H9 (cell line): ENCODE measurements at regions not wholly inside any gene's neighbourhood (a gene's known extent, or its start where the extent isn't known, plus 50 kb on each side); places are given as distances from the start of the nearest gene placed in this dataset.

Experiments used
- DNase-seq: peaks from one replicate; pipeline ENCODE4 v3.0.0-alpha.2; 2017
- H2AFZ ChIP-seq: one replicate; pipeline ENCODE4 v1.6.1; 2013; ENCODE audit warnings: mild to moderate bottlenecking, low read length, control low read depth, moderate library complexity
- H2AK5ac ChIP-seq: 2 replicates; pipeline ENCODE4 v1.6.1; 2013; ENCODE audit warnings: low read length, control low read depth, mixed read lengths; ENCODE audit not compliant: insufficient read length
- H2BK120ac ChIP-seq: one replicate; pipeline ENCODE4 v1.6.1; 2013; ENCODE audit warnings: low read depth, mild to moderate bottlenecking, low read length, control low read depth, inconsistent platforms; ENCODE audit not compliant: poor library complexity, severe bottlenecking
- H2BK12ac ChIP-seq: 2 replicates; pipeline ENCODE4 v1.6.1; 2013; ENCODE audit warnings: low read length, control low read depth, mixed read lengths, low read depth; ENCODE audit not compliant: insufficient read length
- H2BK15ac ChIP-seq: 2 replicates; pipeline ENCODE4 v1.6.1; 2013; ENCODE audit warnings: low read depth, low read length, control low read depth
- H2BK20ac ChIP-seq: one replicate; pipeline ENCODE4 v1.6.1; 2013; ENCODE audit warnings: low read depth, mild to moderate bottlenecking, low read length, control low read depth, inconsistent platforms; ENCODE audit not compliant: poor library complexity, severe bottlenecking
- H2BK5ac ChIP-seq: 2 replicates; pipeline ENCODE4 v1.6.1; 2013; ENCODE audit warnings: low read length, control low read depth, mixed read lengths; ENCODE audit not compliant: insufficient read length
- H3K14ac ChIP-seq: 2 replicates; pipeline ENCODE4 v1.6.1; 2013; ENCODE audit warnings: low read length, control low read depth; ENCODE audit not compliant: insufficient read depth
- H3K18ac ChIP-seq: 2 replicates; pipeline ENCODE4 v1.6.1; 2013; ENCODE audit warnings: low read depth, mild to moderate bottlenecking, mixed read lengths, low read length, control low read depth; ENCODE audit not compliant: insufficient read length
- H3K23ac ChIP-seq: 2 replicates; pipeline ENCODE4 v1.6.1; 2013; ENCODE audit warnings: low read length, control low read depth, mixed read lengths, low read depth; ENCODE audit not compliant: insufficient read length
- H3K23me2 ChIP-seq: 2 replicates; pipeline ENCODE4 v1.6.1; 2013; ENCODE audit warnings: low read depth, mild to moderate bottlenecking, mixed read lengths, low read length, control low read depth; ENCODE audit not compliant: insufficient read length, poor library complexity, severe bottlenecking
- H3K27ac ChIP-seq: 2 replicates; pipeline ENCODE4 v1.5.1; 2013; ENCODE audit warnings: low read length, control low read depth, mixed read lengths, low read depth; ENCODE audit not compliant: insufficient read length
- H3K27me3 ChIP-seq: 2 replicates; pipeline ENCODE4 v1.6.1; 2013; ENCODE audit warnings: low read length, control low read depth, inconsistent platforms; ENCODE audit not compliant: insufficient read depth
- H3K4ac ChIP-seq: 2 replicates; pipeline ENCODE4 v1.6.1; 2013; ENCODE audit warnings: low read depth, mild to moderate bottlenecking, control low read depth, inconsistent platforms, low read length, moderate library complexity
- H3K4me1 ChIP-seq: 2 replicates; pipeline ENCODE4 v1.6.1; 2013; ENCODE audit warnings: low read length, control low read depth, inconsistent platforms; ENCODE audit not compliant: insufficient read depth
- H3K4me2 ChIP-seq: 2 replicates; pipeline ENCODE4 v1.6.1; 2013; ENCODE audit warnings: low read length, control low read depth, mixed read lengths; ENCODE audit not compliant: insufficient read length, insufficient read depth
- H3K56ac ChIP-seq: 2 replicates; pipeline ENCODE4 v1.6.1; 2013; ENCODE audit warnings: low read depth, mild to moderate bottlenecking, mixed read lengths, low read length, control low read depth; ENCODE audit not compliant: insufficient read length
- H3K79me1 ChIP-seq: 2 replicates; pipeline ENCODE4 v1.6.1; 2013; ENCODE audit warnings: low read depth, mild to moderate bottlenecking, moderate library complexity, low read length, control low read depth, inconsistent platforms; ENCODE audit not compliant: insufficient read depth, poor library complexity, severe bottlenecking
- H3K79me2 ChIP-seq: 2 replicates; pipeline ENCODE4 v1.6.1; 2013; ENCODE audit warnings: low read length, control low read depth, inconsistent platforms; ENCODE audit not compliant: insufficient read depth
- H3K9ac ChIP-seq: 2 replicates; pipeline ENCODE4 v1.6.1; 2013; ENCODE audit warnings: low read length, control low read depth, mixed read lengths; ENCODE audit not compliant: insufficient read length; ENCODE audit errors: extremely low read depth
- H3K9me3 ChIP-seq: one replicate; pipeline ENCODE4 v1.6.1; 2013; ENCODE audit warnings: low read depth, low read length, inconsistent platforms; ENCODE audit not compliant: control insufficient read depth
- H3T11ph ChIP-seq: one replicate; pipeline ENCODE4 v1.6.1; 2013; ENCODE audit warnings: mild to moderate bottlenecking, low read length, control low read depth, inconsistent platforms
- H4K20me1 ChIP-seq: one replicate; pipeline ENCODE4 v1.6.1; 2013; ENCODE audit not compliant: control insufficient read depth, insufficient read length, insufficient read depth
- H4K5ac ChIP-seq: 2 replicates; pipeline ENCODE4 v1.6.1; 2013; ENCODE audit warnings: low read depth, mild to moderate bottlenecking, mixed read lengths, low read length, control low read depth; ENCODE audit not compliant: insufficient read length
- H4K8ac ChIP-seq: replicated peaks from 2 replicates; pipeline ENCODE4 v1.6.1; 2013; ENCODE audit warnings: low read length, control low read depth, mixed read lengths, low read depth; ENCODE audit not compliant: insufficient read length
- H4K91ac ChIP-seq: 2 replicates; pipeline ENCODE4 v1.6.1; 2013; ENCODE audit warnings: low read depth, mild to moderate bottlenecking, moderate library complexity, mixed read lengths, low read length, control low read depth; ENCODE audit not compliant: insufficient read length
- H3K27ac Mint-ChIP-seq, 3 experiments: 2 replicates in 2 of 3; 3 replicates in 1 of 3; pipeline ENCODE4 v1.8.0; 2020 to 2021; ENCODE audit warnings: mixed read lengths in 3 of 3, mild to moderate bottlenecking in 1 of 3, moderate library complexity in 1 of 3
- H3K27me3 Mint-ChIP-seq: 2 replicates; pipeline ENCODE4 v1.8.0; 2021; ENCODE audit warnings: low read depth, mild to moderate bottlenecking, moderate library complexity, mixed read lengths
- H3K36me3 Mint-ChIP-seq, 3 experiments: 2 replicates in 2 of 3; 3 replicates in 1 of 3; pipeline ENCODE4 v1.8.0; 2020 to 2021; ENCODE audit warnings: low read depth in 3 of 3, mixed read lengths in 3 of 3; ENCODE audit not compliant: insufficient read depth in 1 of 3
- H3K4me1 Mint-ChIP-seq, 2 experiments: 2 replicates each; pipeline ENCODE4 v1.8.0; 2020; ENCODE audit warnings: mixed read lengths in 2 of 2
- H3K4me3 Mint-ChIP-seq, 2 experiments: 2 replicates in 1 of 2; 3 replicates in 1 of 2; pipeline ENCODE4 v1.8.0; 2020 to 2021; ENCODE audit warnings: mild to moderate bottlenecking in 2 of 2, mixed read lengths in 2 of 2, moderate library complexity in 1 of 2
- H3K9me3 Mint-ChIP-seq, 2 experiments: 2 replicates in 1 of 2; 3 replicates in 1 of 2; pipeline ENCODE4 v1.8.0; 2020; ENCODE audit warnings: mild to moderate bottlenecking in 2 of 2, mixed read lengths in 2 of 2, moderate library complexity in 1 of 2
- CTCF ChIP-seq: fragments of 200-600 bp; sonication (generic); conservative IDR thresholded peaks from 3 replicates; pipeline ENCODE4 v1.8.0; 2021; ENCODE audit warnings: antibody characterized with exemption, mild to moderate bottlenecking
- WGBS: extraction: QIAGEN DNeasy Blood & Tissue Kit; methylation state at CpG from one replicate; pipeline ENCODE4 v1.1.7; 2013; ENCODE audit warnings: missing lambda C conversion rate, low lambda C conversion rate, mixed read lengths; ENCODE audit not compliant: insufficient read length; ENCODE audit errors: extremely low coverage; 5-methylcytosine and 5-hydroxymethylcytosine counted together

- Histone ChIP-seq H2BK12ac (no peak overlapping the region), H3K27me3 (no peaks in the 10 kb centered on the region), H4K91ac (no peak overlapping the region), H3K4ac (no peak overlapping the region), H3K9ac (no peak overlapping the region), H3K23ac (no peak overlapping the region), H2BK20ac (no peak overlapping the region), H4K5ac (no peak overlapping the region), H3K79me1 (no peaks in the 10 kb centered on the region), H3K79me2 (no peaks in the 10 kb centered on the region), H2BK5ac (no peak overlapping the region), H3T11ph (no peak overlapping the region), H3K18ac (no peak overlapping the region), H3K4me1 (no peaks in the 10 kb centered on the region), H2AFZ (no peak overlapping the region), H3K27ac (no peak overlapping the region), H4K20me1 (no peaks in the 10 kb centered on the region), H2BK120ac (no peak overlapping the region), H3K56ac (no peak overlapping the region), H2AK5ac (no peak overlapping the region), H3K14ac (no peak overlapping the region), H3K9me3 (no peaks in the 10 kb centered on the region), H2BK15ac (no peak overlapping the region), H4K8ac (no peak overlapping the region), H3K23me2 (no peaks in the 10 kb centered on the region), H3K4me2 (no peak overlapping the region)
- Mint-ChIP-seq H3K27ac (no peak overlapping the region), H3K4me1 (no peaks in the 10 kb centered on the region), H3K27me3 (no peaks in the 10 kb centered on the region), H3K9me3 (no peaks in the 10 kb centered on the region), H3K36me3 (peaks cover 0 to 2% (median 0%) of the 10 kb centered on the region in 3 experiments; a peak in 1 of 7 replicates), H3K4me3 (no peak overlapping the region)
- TF ChIP-seq CTCF, result no peak
- no CpG with 5 or more reads among the region's 2 CpGs for WGBS
- DNase-seq, result no peak
These were observed 1036.9 kb upstream of the EPHA7 start for GRCh38 chr6:94456266-94456665.
